ENCODE measurements at regions not wholly inside any gene's neighbourhood (a gene's known extent, or its start where the extent isn't known, plus 50 kb on each side); places are given as distances from the start of the nearest gene placed in this dataset.
"Not testable (repeated sequence)": the region's sequence is repeated elsewhere in the genome, so short reads cannot be mapped to it uniquely, and the experiment has no call there.

- no peak for TF ChIP-seq CTCF (IDR thresholded peaks at IDR 0.05; ENCODE audit: insufficient read depth, low read depth, low read length)
- DNase-seq (ENCODE audit: low read depth): no peak
- no peak overlapping the region for H3K4me3 ChIP-seq (ENCODE audit: low read depth, low read length)
Observed at GRCh38 chr4:165813606-165814005, 59.4 kb upstream of the TLL1 start.

- TF ChIP-seq CTCF (IDR thresholded peaks at IDR 0.05; ENCODE audit: insufficient read depth, low read depth, low read length): no peak
- no peak overlapping the region for H3K4me3 ChIP-seq (ENCODE audit: low read depth, low read length)
- no peak for DNase-seq (ENCODE audit: low read depth)
Observed at GRCh38 chr4:165814256-165815020, 58.6 kb upstream of the TLL1 start.

GRCh38 chr4:165819126-165819525 lies 53.9 kb upstream of the TLL1 start:
- DNase-seq (ENCODE audit: low read depth); H3K4me3 ChIP-seq (ENCODE audit: low read depth, low read length): not testable (repeated sequence)

All from fibroblast of villous mesenchyme (primary cell).